ENCODE measurements at regions not wholly inside any gene's neighbourhood (a gene's known extent, or its start where the extent isn't known, plus 50 kb on each side); places are given as distances from the start of the nearest gene placed in this dataset.

DNA sequence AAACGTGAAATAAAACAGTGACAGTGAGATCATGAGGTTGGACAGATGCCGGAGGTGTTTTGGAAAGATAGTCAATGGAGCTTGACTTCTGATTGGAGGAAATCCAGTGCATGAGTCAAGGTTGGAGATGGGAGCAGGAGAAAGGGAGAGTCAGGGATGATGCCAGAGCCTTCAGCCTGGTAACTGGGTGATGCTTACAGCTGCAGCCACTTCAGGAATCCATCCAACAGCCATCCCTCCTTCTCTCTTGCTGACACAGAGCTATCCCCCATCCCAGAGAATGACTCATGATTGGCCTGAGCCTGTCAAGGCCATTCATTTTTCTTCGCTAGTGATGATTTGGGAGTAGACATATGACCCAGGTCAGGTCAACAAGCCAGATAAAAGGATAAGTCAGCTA lies 112.8 kb downstream of the SAMD5 start:
- Mint-ChIP-seq H3K4me1 (ENCODE audit: low read depth) (no peaks in the 10 kb centered on the region), H3K36me3 (ENCODE audit: low read depth) (no peaks in the 10 kb centered on the region), H3K4me3 (no peak overlapping the region), H3K27me3 (ENCODE audit: low read depth) (no peaks in the 10 kb centered on the region), H3K9me3 (no peaks in the 10 kb centered on the region), H3K27ac (no peak overlapping the region)

DNA sequence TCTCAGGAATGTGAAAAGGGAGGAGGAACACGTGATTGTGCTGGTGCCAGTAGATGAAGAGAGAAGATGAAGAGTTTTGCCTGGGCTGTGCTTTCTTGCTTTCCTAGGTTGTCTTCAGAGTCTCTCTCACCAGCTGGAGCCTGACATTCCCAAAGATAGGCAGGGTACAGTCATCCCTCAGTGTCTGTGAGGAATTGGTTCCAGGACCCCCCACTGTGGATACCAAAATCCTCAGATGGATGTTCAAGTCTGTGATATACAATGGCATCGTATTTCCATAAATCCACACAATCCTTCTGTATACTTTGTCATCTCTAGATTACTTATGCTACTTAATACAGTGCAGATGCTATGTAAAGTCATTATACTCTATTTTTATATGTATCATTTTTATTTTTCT lies 113.5 kb downstream of the SAMD5 start:
- H3K36me3 Mint-ChIP-seq (ENCODE audit: low read depth): no peaks in the 10 kb centered on the region
- no peaks in the 10 kb centered on the region for H3K4me1 Mint-ChIP-seq (ENCODE audit: low read depth)
- no peaks in the 10 kb centered on the region for H3K9me3 Mint-ChIP-seq
- H3K27ac Mint-ChIP-seq: no peak overlapping the region
- no peaks in the 10 kb centered on the region for H3K27me3 Mint-ChIP-seq (ENCODE audit: low read depth)
- no peak overlapping the region for H3K4me3 Mint-ChIP-seq

DNA sequence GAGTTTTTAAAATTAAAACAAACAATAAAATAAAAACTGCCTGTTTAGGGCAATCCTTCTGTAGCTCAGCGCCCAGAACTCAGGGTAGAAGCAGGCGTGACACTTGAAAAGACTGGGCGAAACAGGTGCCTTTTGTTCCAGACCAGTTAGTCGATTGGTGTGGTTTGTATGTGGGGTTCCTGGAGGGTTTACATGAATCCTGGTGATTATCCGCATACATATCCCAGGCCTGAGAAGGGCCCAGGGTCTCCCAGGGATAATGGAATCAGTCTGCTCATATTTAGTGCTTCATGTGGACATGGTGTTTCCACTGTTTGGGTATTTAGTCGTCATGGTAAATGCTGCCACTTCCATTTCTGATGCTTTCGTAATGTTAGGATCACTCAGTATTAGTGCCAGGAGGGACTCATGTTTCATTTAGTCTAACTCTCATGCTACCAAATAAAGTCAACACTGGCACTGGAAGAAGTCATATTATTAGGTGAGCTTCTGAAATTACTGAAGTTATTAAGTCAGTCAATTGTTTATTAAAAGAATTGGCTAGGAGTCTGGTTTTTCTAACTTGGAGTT lies 116.5 kb downstream of the SAMD5 start:
- Mint-ChIP-seq H3K27me3 (ENCODE audit: low read depth) (no peaks in the 10 kb centered on the region), H3K36me3 (ENCODE audit: low read depth) (no peaks in the 10 kb centered on the region), H3K27ac (no peak overlapping the region)

DNA sequence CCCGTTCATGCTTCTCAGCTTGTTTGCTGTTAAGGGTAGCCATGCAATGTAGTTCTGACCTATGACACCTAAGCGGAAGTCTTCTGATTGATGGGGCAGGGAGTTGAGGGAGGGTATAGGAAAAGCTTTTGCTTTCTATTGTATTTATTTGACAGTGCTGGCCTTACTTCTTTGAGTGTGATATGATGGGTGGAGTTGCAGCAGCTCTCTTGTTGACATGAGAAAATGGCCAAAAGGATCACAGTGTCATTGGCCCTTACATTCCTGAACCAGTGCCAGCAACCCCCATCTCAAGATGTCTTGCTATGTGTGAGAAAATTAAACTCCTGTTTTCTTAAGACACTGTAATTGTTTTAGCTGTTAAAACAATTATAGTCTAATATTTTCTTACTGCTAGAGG lies 117.5 kb downstream of the SAMD5 start:
- Mint-ChIP-seq H3K36me3 (ENCODE audit: low read depth) (no peaks in the 10 kb centered on the region), H3K27me3 (ENCODE audit: low read depth) (no peaks in the 10 kb centered on the region), H3K4me3 (no peak overlapping the region), H3K9me3 (peaks cover 2% of the 10 kb centered on the region), H3K27ac (no peak overlapping the region), H3K4me1 (ENCODE audit: low read depth) (no peaks in the 10 kb centered on the region)

More for the DNA sequence above, 116.5 kb downstream of the SAMD5 start:
- no peak overlapping the region for H3K4me3 Mint-ChIP-seq
- no peaks in the 10 kb centered on the region for H3K9me3 Mint-ChIP-seq
- no peaks in the 10 kb centered on the region for H3K4me1 Mint-ChIP-seq (ENCODE audit: low read depth)

DNA sequence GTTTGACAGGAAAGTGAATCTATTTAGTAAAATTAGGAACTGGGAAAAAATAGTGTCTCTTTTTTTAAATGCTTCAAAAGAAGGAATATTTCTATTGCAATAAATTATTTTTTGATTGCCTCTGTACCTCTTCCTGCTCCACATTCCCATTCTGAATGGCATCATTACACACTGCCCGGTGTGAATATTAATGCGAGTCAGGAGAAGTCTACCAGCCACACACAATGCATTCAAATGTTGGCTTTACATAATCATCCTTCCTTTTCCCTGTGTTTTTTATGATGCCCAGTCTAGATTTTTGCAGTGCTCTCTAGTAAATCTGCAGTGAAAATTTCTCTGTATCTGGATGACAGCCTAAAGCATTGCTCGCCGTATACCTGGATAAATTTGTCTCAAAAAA lies 118.9 kb downstream of the SAMD5 start:
- Mint-ChIP-seq H3K27ac (no peak overlapping the region), H3K27me3 (ENCODE audit: low read depth) (no peaks in the 10 kb centered on the region), H3K4me1 (ENCODE audit: low read depth) (no peaks in the 10 kb centered on the region), H3K36me3 (ENCODE audit: low read depth) (no peaks in the 10 kb centered on the region), H3K9me3 (peaks cover 5% of the 10 kb centered on the region), H3K4me3 (no peak overlapping the region)

DNA sequence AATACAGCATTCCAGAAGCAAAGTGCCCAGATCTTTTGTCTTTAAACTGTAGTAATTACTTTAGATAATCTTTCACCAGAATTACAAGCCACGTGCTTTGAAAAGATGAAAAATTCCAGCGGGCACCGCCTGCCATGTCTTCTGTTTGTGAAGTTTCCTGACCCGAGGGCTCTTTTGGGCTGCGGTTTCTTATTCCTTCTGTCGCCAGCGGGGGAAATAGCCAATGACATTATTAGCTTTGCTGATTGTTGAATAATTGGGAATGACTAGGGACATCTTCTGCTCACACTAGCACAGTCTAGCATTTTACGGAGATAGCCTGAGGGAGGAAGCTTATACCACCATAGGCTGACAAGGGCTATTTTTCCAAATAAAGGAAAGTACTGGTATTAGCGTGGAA lies 124.7 kb downstream of the SAMD5 start:
- Mint-ChIP-seq H3K9me3 (peaks cover 8% of the 10 kb centered on the region), H3K27ac (no peak overlapping the region)

DNA sequence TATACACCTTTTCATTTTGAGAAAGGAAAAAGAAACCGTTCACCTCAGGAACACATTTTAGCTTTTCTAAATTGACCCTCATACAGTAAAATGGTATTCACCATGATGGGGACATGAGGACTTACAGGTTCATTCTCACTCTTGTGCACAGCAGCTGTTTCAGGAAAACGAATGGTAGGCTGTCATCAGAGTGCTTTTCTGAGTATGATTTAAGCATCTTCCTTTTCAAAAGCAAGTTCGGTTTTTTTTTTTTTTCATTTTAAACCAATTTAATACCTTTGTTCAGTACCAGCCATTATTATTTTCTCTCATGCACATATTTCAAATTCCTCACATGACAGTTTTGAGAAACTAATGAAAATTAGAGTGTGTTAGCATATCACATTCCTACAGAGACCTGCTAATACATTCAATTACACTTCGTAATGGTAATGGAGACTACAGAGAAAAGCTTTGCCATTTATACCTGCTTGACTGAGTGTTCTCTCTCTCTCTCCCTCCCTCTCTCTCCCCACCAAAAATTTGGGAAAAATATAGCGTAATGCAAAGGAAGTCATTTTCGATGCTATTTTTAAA lies 129.2 kb downstream of the SAMD5 start:
- no peaks in the 10 kb centered on the region for H3K27me3 Mint-ChIP-seq (ENCODE audit: low read depth)
- no peak overlapping the region for H3K4me3 Mint-ChIP-seq
- no peak overlapping the region for H3K27ac Mint-ChIP-seq
- H3K4me1 Mint-ChIP-seq (ENCODE audit: low read depth): no peaks in the 10 kb centered on the region
- no peaks in the 10 kb centered on the region for H3K36me3 Mint-ChIP-seq (ENCODE audit: low read depth)
- H3K9me3 Mint-ChIP-seq: peaks cover 3% of the 10 kb centered on the region

More for the DNA sequence above, 124.7 kb downstream of the SAMD5 start:
- Mint-ChIP-seq H3K36me3 (ENCODE audit: low read depth) (no peaks in the 10 kb centered on the region), H3K4me1 (ENCODE audit: low read depth) (no peaks in the 10 kb centered on the region), H3K4me3 (no peak overlapping the region), H3K27me3 (ENCODE audit: low read depth) (no peaks in the 10 kb centered on the region)

DNA sequence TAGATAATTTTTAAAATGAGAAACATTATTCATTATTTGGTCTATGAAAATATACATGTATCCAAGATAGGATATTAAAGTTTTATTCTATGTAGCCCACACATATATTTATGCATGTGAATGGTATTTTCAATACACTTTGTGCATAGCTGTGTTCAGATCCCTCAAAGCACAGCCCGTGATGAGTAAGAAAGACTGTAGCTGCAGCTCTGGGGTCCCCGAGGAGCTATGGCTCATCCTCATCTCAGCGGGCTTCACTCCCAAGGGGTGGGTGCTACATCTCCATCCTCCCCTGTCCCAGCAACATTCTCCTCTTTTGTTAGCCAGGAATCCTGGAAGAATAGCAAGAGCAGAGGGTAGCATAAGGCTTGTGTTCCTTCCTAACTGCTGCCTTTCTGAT lies 130.8 kb downstream of the SAMD5 start:
- H3K4me3 Mint-ChIP-seq: no peak overlapping the region
- no peaks in the 10 kb centered on the region for H3K4me1 Mint-ChIP-seq (ENCODE audit: low read depth)
- H3K36me3 Mint-ChIP-seq (ENCODE audit: low read depth): no peaks in the 10 kb centered on the region
- H3K27me3 Mint-ChIP-seq (ENCODE audit: low read depth): no peaks in the 10 kb centered on the region
- peaks cover 3% of the 10 kb centered on the region for H3K9me3 Mint-ChIP-seq
- H3K27ac Mint-ChIP-seq: no peak overlapping the region

DNA sequence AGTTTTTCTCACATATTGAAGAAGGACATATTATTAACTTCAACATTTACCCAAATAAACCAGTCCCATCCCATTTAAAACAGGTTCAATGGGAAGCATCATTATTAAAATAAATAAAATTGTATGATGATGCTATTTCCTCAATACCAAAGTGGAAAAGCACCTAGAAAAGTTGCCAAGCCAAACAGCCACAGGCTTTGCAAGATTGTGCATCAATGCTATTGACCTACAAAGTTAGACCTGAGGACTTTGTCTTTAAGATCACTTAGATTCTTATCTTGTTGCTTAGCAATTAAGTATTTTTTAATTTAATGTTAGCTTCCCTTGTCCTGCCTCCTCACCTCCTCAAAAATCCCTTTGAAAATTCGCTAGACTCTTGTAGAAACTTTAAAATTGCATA lies 132.1 kb downstream of the SAMD5 start:
- Mint-ChIP-seq H3K36me3 (ENCODE audit: low read depth) (no peaks in the 10 kb centered on the region), H3K27ac (no peak overlapping the region), H3K9me3 (peaks cover 3% of the 10 kb centered on the region), H3K4me1 (ENCODE audit: low read depth) (no peaks in the 10 kb centered on the region), H3K4me3 (no peak overlapping the region), H3K27me3 (ENCODE audit: low read depth) (no peaks in the 10 kb centered on the region)

DNA sequence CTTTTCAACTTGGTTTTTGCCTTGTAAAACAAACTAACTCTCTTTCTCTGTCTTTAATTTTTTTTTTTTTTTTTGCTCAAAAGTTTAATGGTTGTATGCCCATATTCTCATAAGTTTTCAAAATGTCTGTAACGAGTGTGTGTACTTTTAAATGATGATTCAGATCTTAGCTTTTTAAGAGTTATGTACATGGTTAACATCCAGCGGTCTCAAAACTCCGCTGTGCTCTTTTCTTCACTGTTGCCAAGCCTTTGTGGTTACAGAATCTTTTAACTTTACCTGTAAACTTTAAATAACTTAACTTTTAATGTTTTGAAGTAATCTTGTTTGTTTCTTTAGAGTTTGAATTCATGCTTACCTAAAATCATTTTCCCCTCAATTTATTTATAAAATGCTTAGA lies 133.0 kb downstream of the SAMD5 start:
- no peaks in the 10 kb centered on the region for H3K9me3 Mint-ChIP-seq
- no peak overlapping the region for H3K27ac Mint-ChIP-seq
- H3K27me3 Mint-ChIP-seq (ENCODE audit: low read depth): no peaks in the 10 kb centered on the region
- no peaks in the 10 kb centered on the region for H3K36me3 Mint-ChIP-seq (ENCODE audit: low read depth)
- no peak overlapping the region for H3K4me3 Mint-ChIP-seq
- H3K4me1 Mint-ChIP-seq (ENCODE audit: low read depth): no peaks in the 10 kb centered on the region

DNA sequence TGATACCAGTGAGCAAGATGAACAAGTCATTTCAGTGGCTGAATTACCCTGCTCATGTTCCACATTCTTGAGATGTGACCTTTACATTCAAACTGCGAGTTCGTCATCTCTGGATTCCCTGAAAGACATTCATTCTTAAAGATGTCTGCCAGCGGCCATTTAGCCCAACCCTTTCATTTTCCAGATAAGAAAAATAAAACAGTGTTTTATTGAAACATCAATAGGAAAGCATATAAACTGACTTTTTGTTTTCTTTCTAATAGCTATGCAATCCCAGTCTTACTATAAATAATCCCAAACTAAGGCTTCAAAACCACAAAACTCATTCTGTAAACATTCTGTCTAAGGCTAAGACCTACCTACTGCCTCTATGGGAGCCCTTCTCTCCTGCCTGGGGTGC lies 134.0 kb downstream of the SAMD5 start:
- H3K9me3 Mint-ChIP-seq: no peaks in the 10 kb centered on the region
- no peaks in the 10 kb centered on the region for H3K36me3 Mint-ChIP-seq (ENCODE audit: low read depth)
- H3K27me3 Mint-ChIP-seq (ENCODE audit: low read depth): no peaks in the 10 kb centered on the region
- no peak overlapping the region for H3K4me3 Mint-ChIP-seq
- H3K27ac Mint-ChIP-seq: no peak overlapping the region
- H3K4me1 Mint-ChIP-seq (ENCODE audit: low read depth): no peaks in the 10 kb centered on the region

DNA sequence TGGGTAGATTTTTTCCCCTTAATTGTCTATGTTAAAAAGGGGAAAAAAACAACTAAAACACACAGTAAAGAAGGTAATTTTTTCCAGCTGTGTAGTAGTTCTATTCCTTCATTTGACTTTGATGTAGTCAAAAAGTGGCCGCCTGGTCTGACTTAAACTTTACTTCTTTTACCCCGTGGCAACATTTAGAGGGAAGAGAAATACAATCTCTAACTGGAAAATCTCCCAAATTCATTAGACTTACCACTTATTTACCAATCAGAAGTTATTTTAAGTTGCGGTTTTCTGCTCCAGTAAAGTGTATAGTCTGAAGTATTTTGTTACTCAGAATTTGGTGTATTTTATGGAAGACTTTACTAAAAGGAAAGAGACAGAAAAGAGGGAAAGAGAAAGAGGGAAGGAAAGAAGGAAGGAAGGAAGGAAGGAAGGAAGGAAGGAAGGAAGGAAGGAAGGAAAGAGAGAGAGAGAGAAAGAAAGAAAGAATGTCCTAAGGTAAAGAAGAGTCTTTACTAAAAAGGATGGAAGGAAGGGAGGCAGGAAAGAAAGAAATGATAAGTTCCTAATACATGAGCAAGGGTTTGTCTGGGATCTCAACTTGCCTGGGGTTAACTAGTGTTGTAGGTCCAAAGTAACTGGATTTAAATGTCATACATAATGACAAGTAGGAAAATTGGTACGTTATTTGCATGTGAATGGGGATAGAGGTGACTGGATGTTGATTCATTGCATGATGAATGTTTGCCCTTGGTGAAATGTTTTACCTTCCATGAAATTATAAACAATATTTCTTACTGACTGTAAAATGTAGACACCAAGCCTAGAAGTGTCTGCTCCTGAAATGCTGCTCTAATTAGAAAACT lies 135.1 kb downstream of the SAMD5 start:
- no peaks in the 10 kb centered on the region for H3K9me3 Mint-ChIP-seq
- H3K36me3 Mint-ChIP-seq (ENCODE audit: low read depth): no peaks in the 10 kb centered on the region
- no peak overlapping the region for H3K27ac Mint-ChIP-seq
- H3K4me3 Mint-ChIP-seq: no peak overlapping the region
- H3K4me1 Mint-ChIP-seq (ENCODE audit: low read depth): no peaks in the 10 kb centered on the region
- H3K27me3 Mint-ChIP-seq (ENCODE audit: low read depth): no peaks in the 10 kb centered on the region

DNA sequence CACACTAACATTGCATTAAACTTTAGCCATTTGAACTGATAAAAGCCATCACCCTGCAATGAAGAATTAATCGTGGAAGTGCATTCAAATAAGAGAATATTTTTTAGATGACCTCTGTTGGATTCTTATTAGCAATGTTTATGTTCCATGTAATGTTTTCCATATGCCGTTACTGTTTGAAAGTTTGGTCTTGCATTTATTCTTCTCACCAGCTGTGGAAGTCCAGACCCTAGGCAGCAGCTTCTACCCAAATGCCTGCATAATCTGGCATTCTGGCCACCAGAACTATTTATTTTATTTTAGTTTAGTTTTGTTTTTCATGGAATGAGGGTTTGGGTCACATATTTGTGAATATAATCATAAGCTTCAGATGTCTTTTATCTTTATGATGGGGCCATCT lies 140.4 kb downstream of the SAMD5 start:
- H3K9me3 Mint-ChIP-seq: no peaks in the 10 kb centered on the region
- H3K27me3 Mint-ChIP-seq (ENCODE audit: low read depth): no peaks in the 10 kb centered on the region
- no peaks in the 10 kb centered on the region for H3K36me3 Mint-ChIP-seq (ENCODE audit: low read depth)
- no peak overlapping the region for H3K4me3 Mint-ChIP-seq
- no peak overlapping the region for H3K27ac Mint-ChIP-seq
- H3K4me1 Mint-ChIP-seq (ENCODE audit: low read depth): no peaks in the 10 kb centered on the region

DNA sequence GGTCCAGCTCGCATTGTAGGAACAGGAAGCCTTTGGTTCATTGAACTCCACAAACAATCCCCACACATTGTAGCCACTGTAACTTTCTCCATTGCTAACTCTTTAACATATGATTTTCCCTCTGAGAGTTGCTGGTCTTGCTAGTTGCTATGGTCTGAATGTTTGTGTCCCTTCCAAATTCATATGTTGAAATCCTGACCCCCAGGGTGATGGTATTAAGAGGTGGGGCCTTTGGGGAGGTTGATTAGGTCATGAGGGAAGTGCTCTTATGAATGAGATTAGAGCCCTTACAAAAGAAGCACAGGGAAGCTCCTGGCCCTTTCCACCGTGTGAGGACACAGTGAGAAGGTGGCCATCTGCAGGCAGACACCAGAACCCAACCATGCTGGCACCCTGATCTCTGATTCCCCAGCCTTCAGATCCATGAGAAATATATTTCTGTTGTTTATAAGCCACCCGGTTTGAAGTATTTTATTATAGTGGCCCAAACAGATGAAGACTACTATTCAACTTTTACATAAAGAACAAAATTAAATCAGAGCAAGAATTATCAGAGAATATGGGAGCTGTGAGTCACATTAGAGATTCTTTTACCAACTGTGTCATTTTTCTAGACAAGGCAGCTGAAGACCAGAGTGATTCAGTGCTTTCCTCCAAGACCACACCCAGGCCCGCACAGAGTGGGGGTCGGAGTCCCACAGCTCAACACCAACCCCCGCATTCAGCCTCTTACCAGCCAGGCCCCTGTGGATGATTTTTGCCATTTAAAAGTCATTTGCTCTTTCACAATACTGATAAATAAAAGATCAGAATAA lies 143.0 kb downstream of the SAMD5 start:
- H3K9me3 Mint-ChIP-seq: no peaks in the 10 kb centered on the region
- H3K4me1 Mint-ChIP-seq (ENCODE audit: low read depth): no peaks in the 10 kb centered on the region
- no peaks in the 10 kb centered on the region for H3K27me3 Mint-ChIP-seq (ENCODE audit: low read depth)
- H3K27ac Mint-ChIP-seq: no peak overlapping the region
- no peaks in the 10 kb centered on the region for H3K36me3 Mint-ChIP-seq (ENCODE audit: low read depth)
- H3K4me3 Mint-ChIP-seq: no peak overlapping the region

Measured in T-helper 1 cell treated with Interleukin-12 subunit alpha and Interleukin-12 subunit beta and Interleukin-4 antibody, amounts not matched to agents 30 μg/mL and 1 μg/mL, for 36 hours (primary cell).